Right atrium auricular region (tissue), 2 donors: ENCODE measurements at regions not wholly inside any gene's neighbourhood (a gene's known extent, or its start where the extent isn't known, plus 50 kb on each side); places are given as distances from the start of the nearest gene placed in this dataset.
"Not testable (repeated sequence)": the region's sequence is repeated elsewhere in the genome, so short reads cannot be mapped to it uniquely, and the experiment has no call there.

Experiments used
- DNase-seq: peaks from one replicate; pipeline ENCODE4 v3.0.0-alpha.2; 2019; ENCODE audit warnings: low spot score
- H3K27ac ChIP-seq, 2 donors: fragments of 200-600 bp; sonication (generic); 1 replicate in 1 of 2; 2 replicates in 1 of 2; pipeline ENCODE4 v1.5.1; 2016 to 2019
- H3K27me3 ChIP-seq, 2 donors: fragments of 200-600 bp; sonication (generic); one replicate each; pipeline versions ENCODE4 v1.5.1 to v1.6.0; 2017 to 2019
- H3K36me3 ChIP-seq: fragments of 200-600 bp; sonication (generic); one replicate; pipeline ENCODE4 v1.5.1; 2016
- H3K4me1 ChIP-seq, 2 donors: fragments of 200-600 bp; sonication (generic); one replicate each; pipeline versions ENCODE4 v1.5.1 to v1.6.0; 2017 to 2019
- H3K4me3 ChIP-seq, 2 donors: fragments of 200-600 bp; sonication (generic); 1 replicate in 1 of 2; 2 replicates in 1 of 2; pipeline ENCODE4 v1.5.1; 2017 to 2019; ENCODE audit warnings: mild to moderate bottlenecking in 1 of 2, moderate library complexity in 1 of 2
- H3K9me3 ChIP-seq, 2 donors: fragments of 200-600 bp; sonication (generic); one replicate each; pipeline ENCODE4 v1.5.1; 2019
- TF ChIP-seq, protein P1 (sequence below), 2 donors: fragments of 200-600 bp; sonication (generic); IDR thresholded peaks; one replicate each; pipeline ENCODE4 v1.5.1; 2019; ENCODE audit warnings: antibody characterized with exemption in 2 of 2

DNA sequence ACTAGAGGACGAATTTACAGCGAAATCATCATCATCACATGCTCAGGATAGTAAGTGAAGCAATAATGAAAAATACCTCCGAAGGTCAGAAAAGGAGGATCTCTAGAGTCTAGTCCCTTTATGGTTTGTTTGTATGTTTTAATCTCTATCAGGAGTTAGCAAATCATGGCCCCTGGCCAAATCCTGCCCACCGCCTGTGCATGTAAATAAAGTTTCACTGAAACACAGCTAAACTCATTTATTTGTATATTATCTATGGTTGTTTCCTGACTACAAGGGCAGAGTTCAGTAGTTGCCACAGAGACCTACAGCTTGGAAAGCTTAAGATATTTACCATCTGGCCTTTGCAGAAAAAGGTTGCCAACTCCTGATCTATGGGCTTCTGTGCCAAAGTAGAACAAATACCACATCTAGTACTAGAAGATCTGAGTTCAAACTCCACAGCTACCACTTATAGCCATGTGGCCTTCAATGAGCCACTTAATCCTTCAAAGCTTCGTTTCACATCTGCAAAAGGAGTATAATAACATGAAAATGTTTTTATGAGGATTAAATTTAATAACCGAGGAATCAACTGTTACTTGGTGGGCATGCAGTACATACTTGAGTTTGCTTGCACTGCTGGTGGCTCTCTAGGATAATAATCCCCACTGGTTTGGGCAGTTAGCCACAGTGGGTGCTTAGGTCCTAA lies 94.0 kb upstream of the KIF26B start:
- Histone ChIP-seq H3K27ac (no peak overlapping the region), H3K36me3 (no peaks in the 10 kb centered on the region), H3K4me3 (no peak overlapping the region), H3K27me3 (no peaks in the 10 kb centered on the region), H3K9me3 (no peaks in the 10 kb centered on the region), H3K4me1 (no peaks in the 10 kb centered on the region)
- TF ChIP-seq, protein P1, sequence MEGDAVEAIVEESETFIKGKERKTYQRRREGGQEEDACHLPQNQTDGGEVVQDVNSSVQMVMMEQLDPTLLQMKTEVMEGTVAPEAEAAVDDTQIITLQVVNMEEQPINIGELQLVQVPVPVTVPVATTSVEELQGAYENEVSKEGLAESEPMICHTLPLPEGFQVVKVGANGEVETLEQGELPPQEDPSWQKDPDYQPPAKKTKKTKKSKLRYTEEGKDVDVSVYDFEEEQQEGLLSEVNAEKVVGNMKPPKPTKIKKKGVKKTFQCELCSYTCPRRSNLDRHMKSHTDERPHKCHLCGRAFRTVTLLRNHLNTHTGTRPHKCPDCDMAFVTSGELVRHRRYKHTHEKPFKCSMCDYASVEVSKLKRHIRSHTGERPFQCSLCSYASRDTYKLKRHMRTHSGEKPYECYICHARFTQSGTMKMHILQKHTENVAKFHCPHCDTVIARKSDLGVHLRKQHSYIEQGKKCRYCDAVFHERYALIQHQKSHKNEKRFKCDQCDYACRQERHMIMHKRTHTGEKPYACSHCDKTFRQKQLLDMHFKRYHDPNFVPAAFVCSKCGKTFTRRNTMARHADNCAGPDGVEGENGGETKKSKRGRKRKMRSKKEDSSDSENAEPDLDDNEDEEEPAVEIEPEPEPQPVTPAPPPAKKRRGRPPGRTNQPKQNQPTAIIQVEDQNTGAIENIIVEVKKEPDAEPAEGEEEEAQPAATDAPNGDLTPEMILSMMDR (IDR thresholded peaks at IDR 0.05): no peak
- DNase-seq: no peak

DNA sequence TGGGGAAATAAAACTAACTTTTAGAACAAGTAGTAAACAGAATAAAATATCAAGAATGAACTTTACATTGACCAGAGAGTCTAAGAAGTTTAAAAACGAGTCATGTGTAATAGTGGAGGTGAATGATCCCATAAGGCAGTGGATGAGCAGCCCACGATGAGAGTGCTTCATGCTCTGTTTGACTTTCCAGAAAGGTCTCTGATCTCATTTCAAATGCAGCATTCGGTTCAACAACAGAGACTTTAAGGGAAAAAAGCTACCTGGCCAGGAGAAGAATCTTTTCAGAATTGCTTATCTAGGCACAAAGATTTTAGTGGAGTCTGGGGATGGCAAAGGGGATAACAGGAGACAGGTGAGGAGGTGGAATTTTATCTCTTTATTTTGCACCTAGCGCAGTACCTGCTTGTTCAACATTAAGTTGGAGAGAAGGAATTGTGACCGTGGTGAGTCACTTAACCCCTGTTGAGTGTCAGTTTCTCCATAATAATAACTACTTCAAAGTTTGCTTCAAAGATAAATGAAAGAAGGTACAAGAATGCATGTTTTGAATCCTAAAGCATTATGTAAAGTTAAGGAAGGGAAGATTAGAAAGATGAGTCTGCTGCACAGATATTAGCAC lies 94.9 kb upstream of the KIF26B start:
- Histone ChIP-seq H3K36me3 (no peaks in the 10 kb centered on the region), H3K27ac (no peak overlapping the region), H3K27me3 (no peaks in the 10 kb centered on the region), H3K4me3 (no peak overlapping the region), H3K9me3 (no peaks in the 10 kb centered on the region), H3K4me1 (no peaks in the 10 kb centered on the region)
- no peak for DNase-seq
- TF ChIP-seq, protein P1 (IDR thresholded peaks at IDR 0.05): no peak

DNA sequence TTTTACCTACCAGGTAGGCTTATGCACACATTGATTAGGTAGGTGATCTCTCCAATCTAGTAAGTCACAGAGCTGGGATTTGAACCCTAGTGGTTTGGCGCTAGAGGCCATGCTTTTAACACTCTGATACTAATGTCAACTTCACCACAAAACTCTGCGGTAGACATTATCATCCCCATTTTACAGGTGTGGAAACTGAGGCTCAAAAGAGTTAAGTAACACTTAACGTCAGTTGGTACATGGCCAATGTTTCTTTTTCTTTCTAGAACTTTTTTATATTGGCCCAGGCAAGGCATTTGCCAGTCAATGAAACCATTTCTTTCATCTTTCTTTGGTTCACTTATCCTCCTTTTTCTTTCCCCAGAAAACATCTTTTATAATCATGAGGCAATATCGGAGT lies 95.9 kb upstream of the KIF26B start:
- Histone ChIP-seq H3K4me1 (no peaks in the 10 kb centered on the region), H3K4me3 (no peak overlapping the region), H3K27ac (no peak overlapping the region), H3K36me3 (no peaks in the 10 kb centered on the region), H3K27me3 (no peaks in the 10 kb centered on the region), H3K9me3 (no peaks in the 10 kb centered on the region)
- TF ChIP-seq, protein P1 (IDR thresholded peaks at IDR 0.05): no peak
- DNase-seq: no peak

DNA sequence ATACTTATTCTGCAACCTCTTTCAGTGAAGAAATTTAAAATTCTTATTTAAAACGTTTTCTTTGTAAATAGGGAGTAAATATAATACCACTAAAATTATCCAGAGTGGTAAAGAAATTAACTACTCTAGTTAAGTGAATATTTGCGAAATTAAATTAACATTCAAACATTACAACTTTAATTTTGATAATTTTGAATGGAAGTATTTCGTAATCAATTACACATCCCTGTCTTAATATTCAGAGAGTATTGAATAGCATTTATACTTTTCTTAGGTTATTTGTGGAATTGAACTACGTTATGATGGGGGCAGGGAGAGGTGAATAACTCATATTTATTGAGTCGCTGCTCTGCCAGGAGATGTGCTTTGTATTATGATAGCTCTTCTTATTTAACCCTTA lies 96.3 kb upstream of the KIF26B start:
- TF ChIP-seq, protein P1 (IDR thresholded peaks at IDR 0.05): no peak
- H3K27ac ChIP-seq: no peak overlapping the region
- no peaks in the 10 kb centered on the region for H3K9me3 ChIP-seq
- H3K36me3 ChIP-seq: no peaks in the 10 kb centered on the region
- H3K4me1 ChIP-seq: no peaks in the 10 kb centered on the region
- no peaks in the 10 kb centered on the region for H3K27me3 ChIP-seq
- H3K4me3 ChIP-seq: no peak overlapping the region
- DNase-seq: no peak

DNA sequence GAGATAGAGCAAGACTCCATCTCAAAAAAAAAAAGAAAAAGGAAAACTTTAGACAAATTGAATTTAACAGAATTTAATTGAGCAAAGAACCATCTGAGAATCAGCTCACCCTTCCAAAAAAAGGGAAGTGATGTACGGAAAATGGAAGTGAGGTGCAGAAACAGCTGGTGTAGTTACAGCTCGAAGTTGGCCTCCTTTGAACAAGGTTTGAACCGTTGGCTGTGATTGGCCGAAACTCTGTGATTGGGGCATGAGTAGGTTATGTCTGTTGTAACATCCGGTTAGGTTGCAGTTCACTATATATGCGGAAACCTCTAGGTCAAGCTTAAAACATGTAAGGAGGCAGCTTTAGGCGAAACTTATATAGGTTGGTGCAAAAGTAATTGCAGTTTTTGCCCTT lies 97.9 kb upstream of the KIF26B start:
- no peaks in the 10 kb centered on the region for H3K36me3 ChIP-seq
- no peaks in the 10 kb centered on the region for H3K27me3 ChIP-seq
- H3K4me1 ChIP-seq: peaks cover 0 to 7% of the 10 kb centered on the region in 2 donors
- no peak for DNase-seq
- H3K27ac ChIP-seq: no peak overlapping the region
- H3K4me3 ChIP-seq: no peak overlapping the region
- no peaks in the 10 kb centered on the region for H3K9me3 ChIP-seq
- TF ChIP-seq, protein P1 (IDR thresholded peaks at IDR 0.05): no peak

DNA sequence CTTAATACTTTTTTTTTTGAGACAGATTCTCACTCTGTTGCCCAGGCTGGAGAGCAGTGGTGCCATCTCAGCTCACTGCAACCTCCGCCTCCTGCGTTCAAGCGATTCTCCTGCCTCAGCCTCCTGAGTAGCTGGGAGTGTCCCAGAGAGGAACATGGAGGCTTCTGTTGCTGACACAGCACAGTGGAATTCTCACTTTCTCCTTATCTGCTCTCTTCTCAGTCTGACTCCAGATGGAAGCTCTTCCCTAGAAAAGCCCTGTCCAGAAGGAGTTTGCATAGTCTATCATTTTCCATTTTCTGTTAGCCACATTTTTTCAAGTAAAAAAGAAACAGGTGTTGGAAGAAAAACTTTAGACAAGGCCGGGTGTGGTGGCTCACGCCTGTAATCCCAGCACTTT lies 98.5 kb upstream of the KIF26B start:
- peaks cover 0 to 10% of the 10 kb centered on the region in 2 donors for H3K4me1 ChIP-seq
- H3K4me3 ChIP-seq, DNase-seq, H3K27ac ChIP-seq, H3K27me3 ChIP-seq, H3K36me3 ChIP-seq, H3K9me3 ChIP-seq: not testable (repeated sequence)
